HUDEP-2 (cell line): ENCODE measurements at regions not wholly inside any gene's neighbourhood (a gene's known extent, or its start where the extent isn't known, plus 50 kb on each side); places are given as distances from the start of the nearest gene placed in this dataset.
"Not testable (repeated sequence)": the region's sequence is repeated elsewhere in the genome, so short reads cannot be mapped to it uniquely, and the experiment has no call there.

ENCODE experiments used
- DNase-seq, 76 experiments: peaks; one replicate each; lab custom pipeline; 2025; ENCODE audit not compliant: unreplicated experiment in 76 of 76; lab: John Stamatoyannopoulos, UW

GRCh38 chr7:24127930-24128329 is 156.1 kb upstream of the NPY start:
- no peak for DNase-seq

GRCh38 chr7:24129597-24129996 is 154.4 kb upstream of the NPY start:
- no peak for DNase-seq

- DNase-seq = no peak
Observed at GRCh38 chr7:24130631-24131030, 153.4 kb upstream of the NPY start.

DNA sequence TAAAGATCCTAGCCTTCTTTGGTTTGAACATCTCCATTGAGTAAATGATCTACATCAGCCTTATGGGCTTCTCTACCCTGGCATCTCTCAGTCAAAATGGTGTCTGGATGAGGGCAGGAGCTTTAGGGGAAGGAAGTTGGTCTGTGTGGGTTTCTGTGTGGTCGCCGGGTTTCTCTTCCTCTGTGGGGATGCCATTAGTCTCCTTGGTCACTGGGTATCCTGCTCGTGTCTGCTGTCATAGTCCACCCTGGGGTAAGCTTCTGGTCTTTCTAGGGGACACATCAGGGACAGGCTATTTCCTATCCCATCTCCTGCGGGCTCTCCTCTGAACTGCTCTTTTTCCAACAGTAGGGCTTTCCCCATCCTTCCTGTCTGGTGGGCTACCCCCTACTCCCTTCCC is 150.3 kb upstream of the NPY start:
- DNase-seq = no peak

GRCh38 chr7:24134535-24134934 is 149.5 kb upstream of the NPY start:
- no peak for DNase-seq

DNA sequence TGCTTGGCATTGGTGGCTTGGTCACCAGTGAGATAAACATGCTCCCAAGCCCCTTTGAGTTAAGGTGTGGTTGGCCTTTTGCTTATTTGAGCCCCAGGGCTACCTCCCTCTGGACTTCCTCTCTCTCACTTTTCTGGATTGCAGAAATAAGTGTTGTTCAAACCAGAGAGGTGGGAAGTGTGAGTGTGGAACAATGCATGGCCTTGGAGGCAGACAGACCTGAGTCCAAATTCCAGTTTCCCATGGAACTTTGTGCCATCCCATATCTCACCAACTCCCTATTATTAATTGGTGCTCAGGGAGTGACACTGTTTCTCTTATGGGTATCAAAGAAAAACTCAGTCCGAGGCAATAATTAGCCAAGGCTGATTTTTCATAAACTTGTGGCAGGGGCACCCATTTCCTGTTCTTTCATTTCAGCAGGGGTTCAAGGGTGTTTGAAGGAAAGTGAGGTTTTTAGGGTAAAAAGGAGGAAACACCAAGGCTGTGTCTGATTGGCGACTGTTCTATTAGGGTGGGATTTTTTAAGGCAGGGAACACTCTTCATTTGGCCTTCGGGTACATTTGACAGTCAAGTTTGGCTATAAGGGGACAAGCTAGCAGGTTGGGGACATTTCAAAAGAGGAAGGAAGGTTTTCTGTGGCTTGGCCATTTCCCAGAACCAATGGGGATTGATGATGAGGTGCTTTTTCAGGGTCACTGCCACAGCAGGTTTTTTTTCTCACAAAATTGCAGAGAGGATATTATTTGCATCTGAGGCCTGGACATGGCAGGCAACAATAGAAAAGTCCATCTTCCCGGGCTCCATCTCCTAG is 148.8 kb upstream of the NPY start:
- DNase-seq = no peak

- no peak for DNase-seq
Observed at GRCh38 chr7:24137338-24137737, 146.7 kb upstream of the NPY start.

DNA sequence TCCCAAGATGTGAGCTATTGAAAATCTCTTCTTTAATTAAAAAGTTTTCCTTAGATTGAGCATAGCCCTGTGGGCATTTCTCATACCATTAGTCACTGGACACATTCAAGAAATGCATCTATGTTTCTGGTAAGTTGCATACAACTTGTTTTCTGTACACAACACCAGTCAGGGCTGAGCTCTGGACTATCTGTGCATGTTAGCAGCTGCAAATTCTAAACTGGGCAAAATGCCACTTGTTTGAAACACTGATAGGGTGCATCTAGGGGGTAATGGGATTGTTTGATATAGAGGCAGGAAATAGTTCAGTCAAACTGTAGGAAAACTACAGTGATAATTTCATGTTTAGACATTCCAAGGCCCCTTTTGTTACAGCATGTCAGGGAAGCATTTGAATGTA is 145.6 kb upstream of the NPY start:
- DNase-seq = no peak

- DNase-seq = no peak
Observed at GRCh38 chr7:24140001-24140400, 144.0 kb upstream of the NPY start.

DNA sequence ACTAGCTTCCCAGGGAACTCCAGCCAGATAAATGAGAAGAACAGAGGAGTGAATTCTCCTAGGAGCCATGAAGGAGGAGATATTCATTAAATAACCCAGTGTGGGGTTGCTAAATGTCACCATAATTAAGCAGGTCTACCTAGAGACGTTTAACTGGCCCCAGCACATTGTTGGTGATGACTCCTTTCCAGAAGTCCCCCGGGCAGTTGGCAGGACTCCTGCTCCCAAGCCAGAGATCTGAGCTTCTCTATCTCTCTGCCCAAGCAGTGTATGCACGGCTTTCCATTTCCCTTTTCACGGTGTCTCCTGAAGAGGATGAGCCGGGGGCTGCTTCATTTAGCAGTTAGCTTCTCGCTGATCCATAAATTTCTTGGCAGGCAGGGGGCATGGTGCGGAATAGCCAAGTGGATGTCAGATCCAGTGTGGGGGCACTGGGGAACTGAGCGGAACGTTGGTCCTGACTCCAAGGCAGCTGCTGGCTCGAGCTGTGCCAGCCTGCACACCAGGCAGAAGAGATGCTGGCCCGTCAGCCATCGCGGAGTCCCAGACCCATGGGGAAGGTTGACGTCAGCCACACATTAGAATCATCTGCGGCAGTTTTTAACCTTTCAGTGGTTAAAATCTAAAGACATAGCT is 142.0 kb upstream of the NPY start:
- DNase-seq = no peak

DNA sequence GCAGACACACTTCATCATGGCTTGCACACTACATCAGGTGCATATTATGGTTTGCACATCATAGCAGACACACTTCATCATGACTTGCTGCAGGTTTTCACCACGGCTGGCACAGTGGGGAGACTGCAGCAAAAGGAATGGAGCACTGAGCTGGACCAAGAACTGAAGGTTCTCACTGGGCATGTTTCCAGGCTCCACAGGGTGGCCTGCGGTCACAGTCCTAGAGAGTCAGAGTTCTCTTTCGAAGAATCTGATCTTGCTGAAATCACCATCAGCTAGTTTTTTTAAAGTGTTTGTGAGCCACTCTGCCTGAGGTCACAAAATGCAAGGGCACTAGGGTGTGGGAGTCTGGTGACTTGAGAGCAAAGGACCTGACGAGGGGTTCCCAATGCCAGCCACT is 140.4 kb upstream of the NPY start:
- no peak for DNase-seq

GRCh38 chr7:24151944-24152343 is 132.0 kb upstream of the NPY start:
- DNase-seq = no peak

- no peak for DNase-seq
Observed at GRCh38 chr7:24152356-24152755, 131.6 kb upstream of the NPY start.

GRCh38 chr7:24152877-24153472 is 131.0 kb upstream of the NPY start:
- no peak for DNase-seq

GRCh38 chr7:24157666-24158065 is 126.3 kb upstream of the NPY start:
- DNase-seq = no peak

DNA sequence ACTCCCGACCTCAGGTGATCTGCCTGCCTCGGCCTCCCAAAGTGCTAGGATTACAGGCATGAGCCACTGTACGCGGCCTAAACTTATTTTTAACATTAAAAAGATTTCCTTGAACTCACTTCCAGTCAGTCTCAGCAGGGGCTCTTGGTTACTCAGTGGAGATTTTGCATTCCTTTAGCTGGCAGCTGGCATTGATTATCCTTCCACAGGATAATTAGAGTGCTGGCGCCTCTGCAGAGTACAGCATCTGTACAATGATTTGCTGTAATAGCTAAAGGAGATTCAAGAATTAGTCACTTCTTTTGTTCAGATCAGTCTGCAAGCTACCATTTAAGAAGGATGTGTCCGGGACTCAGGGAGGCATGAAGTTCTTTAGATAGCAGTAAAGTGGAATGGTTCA is 125.0 kb upstream of the NPY start:
- no peak for DNase-seq

GRCh38 chr7:24164401-24164800 is 119.6 kb upstream of the NPY start:
- DNase-seq = no peak

- no peak for DNase-seq
Observed at GRCh38 chr7:24169077-24169624, 114.8 kb upstream of the NPY start.

DNA sequence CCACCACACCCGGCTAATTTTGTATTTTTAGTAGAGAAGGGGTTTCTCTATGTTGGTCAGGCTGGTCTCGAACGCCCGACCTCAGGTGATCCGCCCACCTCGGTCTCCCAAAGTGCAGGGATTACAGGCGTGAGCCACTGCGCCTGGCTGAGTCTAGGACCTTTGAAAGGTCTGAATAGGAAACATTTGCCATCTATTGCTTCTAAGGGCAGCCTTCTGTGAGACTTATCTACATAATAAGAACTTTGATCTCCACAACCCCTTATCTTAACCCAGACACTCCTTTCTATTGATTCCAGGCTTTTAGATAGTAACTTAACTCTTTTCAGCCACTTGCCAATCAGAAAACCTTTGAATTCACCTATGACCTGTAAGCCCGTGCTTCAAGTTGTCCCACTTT is 112.0 kb upstream of the NPY start:
- not testable (repeated sequence) for DNase-seq

GRCh38 chr7:24172856-24173255 is 111.1 kb upstream of the NPY start:
- DNase-seq = no peak

DNA sequence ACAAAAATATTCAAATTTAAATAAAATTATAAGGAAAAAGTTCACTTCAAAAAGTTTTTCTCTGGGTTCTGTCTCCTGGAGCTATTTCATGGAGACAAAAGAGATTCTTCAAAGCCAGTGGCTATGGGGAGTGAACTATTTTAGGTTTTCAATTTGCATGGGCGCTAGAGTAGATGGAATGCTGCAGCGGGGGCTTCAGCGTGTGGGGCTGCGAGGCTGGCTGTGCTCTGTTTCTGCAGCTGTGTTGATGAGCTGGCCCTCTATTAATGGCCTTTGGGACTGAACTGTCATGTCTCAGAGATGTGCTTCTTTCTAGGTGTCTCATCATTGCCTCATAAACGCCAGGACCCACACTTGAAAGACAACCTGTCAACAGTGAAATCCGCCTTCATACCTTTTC is 108.4 kb upstream of the NPY start:
- no peak for DNase-seq
